DMS153 treated with DMSO at 0.1 percent for 48 hours (cell line): ENCODE measurements at regions not wholly inside any gene's neighbourhood (a gene's known extent, or its start where the extent isn't known, plus 50 kb on each side); places are given as distances from the start of the nearest gene placed in this dataset.
"Not testable (repeated sequence)": the region's sequence is repeated elsewhere in the genome, so short reads cannot be mapped to it uniquely, and the experiment has no call there.

Experiments used
- DNase-seq: peaks from one replicate; lab custom pipeline; 2025; ENCODE audit not compliant: unreplicated experiment; lab: John Stamatoyannopoulos, UW

DNA sequence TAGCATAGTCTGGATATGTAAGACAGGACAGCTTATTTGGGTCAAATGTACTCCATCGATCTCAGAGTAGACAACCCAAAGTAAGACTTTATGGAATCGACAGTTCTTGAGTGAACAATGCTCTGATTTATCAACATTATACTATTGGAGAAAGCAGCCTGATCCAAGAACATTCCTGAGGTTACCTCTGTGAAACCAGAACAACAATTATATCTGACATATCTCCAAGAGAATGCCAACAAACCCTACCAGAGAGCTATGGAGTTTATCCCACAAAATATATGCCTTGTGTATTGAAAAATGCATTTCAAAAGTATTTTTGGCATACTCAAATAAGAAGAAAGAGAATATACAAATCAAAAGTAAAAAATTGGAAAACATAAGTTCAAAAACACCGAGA is 1985.9 kb downstream of the EFNA5 start:
- no peak for DNase-seq

DNA sequence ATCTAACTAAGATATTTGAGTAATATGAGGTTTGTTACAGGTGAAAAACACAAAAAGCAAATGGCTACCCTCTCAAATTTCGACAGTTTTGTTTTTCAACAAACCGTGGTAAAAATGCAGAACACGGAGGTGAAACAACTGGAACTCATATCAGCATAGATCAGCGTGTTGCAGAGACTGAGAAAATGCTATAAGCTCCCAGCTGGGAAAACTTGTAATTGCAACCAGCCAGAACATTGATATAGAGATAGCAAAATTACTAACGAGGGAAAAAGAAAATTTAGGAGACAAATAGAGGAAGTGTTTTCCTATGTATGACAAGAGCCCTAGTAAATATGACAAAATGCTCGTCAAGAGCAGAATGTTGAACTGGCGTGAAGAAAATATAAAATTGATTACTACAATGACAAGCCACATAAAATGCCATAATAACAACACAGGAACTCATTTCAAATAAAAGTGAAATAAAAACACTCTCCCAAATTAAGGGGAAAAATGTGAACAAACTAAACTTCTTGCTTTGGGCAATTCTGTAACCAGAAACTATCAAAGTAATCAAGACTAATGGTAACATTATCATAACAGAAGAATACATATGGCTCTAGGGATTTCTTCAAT is 1989.8 kb downstream of the EFNA5 start:
- no peak for DNase-seq

GRCh38 chr5:105677291-105677690 is 1993.4 kb downstream of the EFNA5 start:
- DNase-seq = no peak

DNA sequence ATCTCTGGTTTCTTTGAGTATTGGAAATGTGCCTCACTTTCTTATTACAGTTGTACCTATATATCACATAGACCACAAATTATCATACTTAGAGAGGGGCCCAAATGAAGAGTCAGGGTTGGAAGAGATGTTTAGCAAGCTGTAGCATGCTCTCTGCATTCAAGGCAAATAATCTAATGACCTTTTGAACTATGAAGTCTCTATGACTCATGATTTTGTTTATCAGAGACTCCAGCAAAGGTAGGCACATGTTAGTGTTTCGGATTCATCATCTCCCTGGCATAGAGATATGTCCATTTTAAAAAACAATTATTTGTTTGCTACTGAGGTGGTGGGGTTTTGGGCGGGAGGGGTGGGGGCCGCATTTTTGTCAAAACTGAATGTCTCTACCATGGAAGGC is 2000.1 kb downstream of the EFNA5 start:
- DNase-seq = no peak

DNA sequence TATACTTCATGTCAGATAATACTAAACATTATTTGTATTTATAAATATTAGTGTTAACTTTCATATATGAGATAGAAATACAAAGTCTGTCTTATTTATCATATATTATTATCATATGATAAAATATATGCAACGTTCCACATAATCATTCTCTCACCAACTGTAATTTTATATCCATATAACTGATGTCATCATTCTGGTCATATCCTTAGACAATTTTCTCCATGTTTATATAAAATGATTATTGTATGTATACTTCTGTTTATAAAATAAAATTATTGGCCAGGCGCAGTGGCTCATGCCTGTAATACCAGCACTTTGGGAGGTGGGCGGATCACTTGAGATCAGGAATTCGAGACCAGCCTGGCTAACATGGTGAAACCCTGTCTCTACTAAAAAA is 2007.1 kb downstream of the EFNA5 start:
- no peak for DNase-seq

DNA sequence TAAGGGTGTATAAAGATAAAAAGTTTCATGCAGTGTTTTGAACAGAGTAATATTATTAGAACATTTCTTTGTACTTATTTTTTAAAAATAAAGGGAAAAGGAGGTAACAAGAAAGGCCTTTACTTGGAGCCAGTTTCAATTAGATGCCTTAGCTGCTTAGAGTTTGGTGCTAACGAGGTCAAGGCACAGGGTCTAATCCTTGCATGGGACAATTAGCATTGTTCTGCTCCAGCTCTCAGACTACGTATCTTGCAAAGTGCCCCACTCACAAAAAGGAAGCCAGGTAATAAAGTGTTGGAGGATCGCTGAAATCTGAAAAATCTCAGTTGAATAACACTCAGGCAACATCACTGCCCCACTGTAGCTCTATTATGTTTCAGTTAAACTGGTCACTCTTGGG is 2011.3 kb downstream of the EFNA5 start:
- no peak for DNase-seq

- DNase-seq = no peak
Measured at GRCh38 chr5:105640328-105640727, 2030.4 kb downstream of the EFNA5 start.

GRCh38 chr5:105639511-105639910 is 2031.2 kb downstream of the EFNA5 start:
- DNase-seq = no peak

GRCh38 chr5:105639068-105639467 is 2031.7 kb downstream of the EFNA5 start:
- DNase-seq = no peak

DNA sequence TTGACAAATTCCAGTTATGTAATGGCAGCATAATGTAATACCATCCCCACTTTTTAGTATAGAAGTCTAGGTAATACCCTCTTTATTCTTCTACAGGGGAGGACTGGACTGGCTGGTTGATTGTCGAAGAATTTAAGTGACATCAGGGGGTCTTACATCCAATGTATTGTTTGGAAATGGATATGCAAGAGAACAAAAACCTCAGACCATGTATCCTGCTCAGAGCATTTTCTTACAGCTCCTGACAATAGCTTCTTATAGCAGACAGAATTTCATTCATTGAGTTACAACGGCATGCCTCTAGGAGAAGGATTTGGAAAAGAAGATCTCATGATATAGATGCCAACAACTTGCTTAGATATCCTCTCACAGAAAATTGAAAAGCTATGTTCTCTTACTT is 2032.3 kb downstream of the EFNA5 start:
- DNase-seq = no peak

- no peak for DNase-seq
Measured at GRCh38 chr5:105632043-105632442, 2038.7 kb downstream of the EFNA5 start.

DNA sequence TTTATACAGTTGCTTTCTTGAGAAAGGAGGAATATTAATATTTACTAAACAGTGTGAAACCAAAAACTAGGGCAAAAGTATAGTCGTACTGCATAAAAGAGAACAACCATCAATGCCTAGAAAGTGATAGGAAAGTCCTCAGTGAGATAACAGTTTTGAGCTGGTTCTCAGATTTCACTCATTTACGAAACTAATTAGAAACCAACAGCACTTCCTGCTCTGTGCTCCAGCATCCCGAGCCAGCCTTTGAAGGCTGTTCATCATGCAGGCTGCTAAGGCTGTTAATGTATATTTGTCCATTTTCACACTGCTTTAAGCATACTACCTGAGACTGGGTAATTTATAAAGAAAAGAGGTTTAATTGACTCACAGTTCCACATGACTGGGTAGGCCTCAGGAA is 2039.9 kb downstream of the EFNA5 start:
- DNase-seq = no peak

DNA sequence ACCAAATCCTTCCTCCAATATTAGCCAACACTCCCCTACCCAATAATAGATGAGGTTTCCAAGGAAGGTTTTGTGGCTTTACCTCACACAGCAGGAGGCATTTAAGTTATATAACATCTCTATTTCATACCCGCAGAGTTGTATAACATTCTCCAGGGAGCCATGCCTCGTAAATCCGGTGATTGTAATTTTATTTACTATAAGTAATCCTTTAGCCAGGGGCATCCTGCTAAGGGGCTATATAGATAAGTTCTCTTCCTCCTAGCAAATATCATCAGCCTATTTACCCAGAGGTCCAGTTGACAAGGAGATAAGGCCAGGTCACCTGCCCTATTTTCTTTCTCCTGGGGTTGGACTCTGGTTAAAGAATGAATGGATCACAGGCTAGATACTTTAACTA is 2051.0 kb downstream of the EFNA5 start:
- DNase-seq = no peak

DNA sequence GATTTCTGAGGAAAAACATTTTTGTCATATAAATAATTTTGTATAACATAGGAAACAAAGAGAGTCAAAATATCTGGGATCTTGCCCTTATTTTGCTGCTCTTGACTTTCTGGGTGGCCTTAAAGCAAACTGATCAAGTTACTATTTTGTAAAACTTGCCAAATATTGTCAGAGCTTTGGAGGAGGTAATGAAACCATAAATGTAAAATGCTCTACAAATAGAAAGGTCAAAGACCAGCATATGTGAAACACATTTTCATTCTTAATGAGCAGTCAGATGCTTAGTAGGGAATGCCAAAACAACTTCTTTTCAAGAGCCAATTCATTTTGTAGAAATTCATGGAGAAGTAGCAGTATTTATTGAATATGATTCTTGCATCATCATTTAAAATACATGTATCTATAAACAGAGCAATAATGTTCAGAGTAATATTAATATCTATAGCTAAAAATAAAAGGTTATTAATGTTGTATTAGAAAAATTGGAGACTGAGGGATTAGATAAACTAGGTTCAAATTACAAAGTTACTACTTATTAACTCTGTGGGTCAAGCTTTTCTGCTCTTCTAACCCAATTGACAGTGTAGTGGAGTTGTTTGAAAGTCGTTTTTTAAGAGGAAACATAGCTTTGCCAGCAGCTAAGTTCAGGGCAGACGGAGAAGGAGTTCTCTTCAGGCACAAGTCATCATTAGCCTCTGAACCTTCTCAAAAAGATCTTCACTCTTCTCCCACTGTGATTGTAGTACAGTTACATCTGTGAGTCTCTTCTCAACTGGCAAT is 2053.1 kb downstream of the EFNA5 start:
- no peak for DNase-seq

DNA sequence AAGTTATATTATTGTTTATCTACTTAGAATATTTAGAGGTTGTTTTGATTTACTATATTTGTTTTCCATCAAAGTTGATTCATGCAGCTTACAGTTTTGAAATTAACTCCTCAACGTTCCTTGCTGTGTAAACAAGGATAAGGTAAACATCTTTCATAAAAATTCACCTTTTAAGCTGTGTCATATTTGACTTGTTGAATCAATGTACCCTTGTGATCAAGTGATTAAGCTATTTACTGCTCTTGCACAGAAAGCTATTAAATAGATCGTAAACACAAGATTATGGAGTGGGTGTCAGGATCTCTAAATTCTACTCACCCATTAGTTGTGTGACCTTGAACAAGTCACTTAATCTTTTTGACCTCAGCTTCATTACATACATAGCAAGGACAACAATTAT is 2054.0 kb upstream of the NUDT12 start:
- no peak for DNase-seq

- DNase-seq = not testable (repeated sequence)
Measured at GRCh38 chr5:105602406-105602805, 2039.8 kb upstream of the NUDT12 start.

DNA sequence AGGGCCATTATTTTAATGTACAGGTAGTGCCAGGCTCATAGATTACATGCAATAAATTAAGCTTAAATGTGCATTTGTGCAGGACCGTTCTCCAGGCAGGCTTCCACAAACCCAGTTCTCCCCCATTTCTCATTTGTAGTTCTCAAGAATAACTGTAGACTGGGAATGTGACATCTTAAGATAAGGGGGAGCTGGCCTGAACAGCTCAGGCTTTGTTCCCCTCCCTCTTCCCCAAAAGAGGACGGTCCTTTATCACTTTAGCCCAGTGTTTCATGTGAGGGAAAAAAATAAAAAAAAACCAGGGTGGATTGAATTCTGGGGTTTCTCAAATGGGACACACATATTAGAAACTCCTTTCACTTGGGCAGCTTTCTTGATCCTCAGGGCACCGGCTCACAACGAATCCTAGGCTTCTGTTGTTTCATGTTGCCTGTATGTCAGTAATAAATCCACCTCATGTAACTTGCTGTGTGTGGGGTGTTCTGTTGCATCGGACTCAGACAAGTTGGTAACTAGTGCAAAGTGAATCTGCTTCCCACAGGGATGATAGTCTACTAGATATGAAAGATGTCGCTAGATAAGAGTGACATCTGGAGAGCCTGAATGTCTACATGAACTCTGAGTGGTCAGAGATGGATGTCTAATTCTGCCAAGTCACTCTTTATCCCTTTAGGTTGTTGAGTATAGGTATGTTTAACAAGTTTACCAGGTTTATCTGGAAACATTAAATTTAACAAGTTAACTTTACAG is 2030.6 kb upstream of the NUDT12 start:
- DNase-seq = no peak

DNA sequence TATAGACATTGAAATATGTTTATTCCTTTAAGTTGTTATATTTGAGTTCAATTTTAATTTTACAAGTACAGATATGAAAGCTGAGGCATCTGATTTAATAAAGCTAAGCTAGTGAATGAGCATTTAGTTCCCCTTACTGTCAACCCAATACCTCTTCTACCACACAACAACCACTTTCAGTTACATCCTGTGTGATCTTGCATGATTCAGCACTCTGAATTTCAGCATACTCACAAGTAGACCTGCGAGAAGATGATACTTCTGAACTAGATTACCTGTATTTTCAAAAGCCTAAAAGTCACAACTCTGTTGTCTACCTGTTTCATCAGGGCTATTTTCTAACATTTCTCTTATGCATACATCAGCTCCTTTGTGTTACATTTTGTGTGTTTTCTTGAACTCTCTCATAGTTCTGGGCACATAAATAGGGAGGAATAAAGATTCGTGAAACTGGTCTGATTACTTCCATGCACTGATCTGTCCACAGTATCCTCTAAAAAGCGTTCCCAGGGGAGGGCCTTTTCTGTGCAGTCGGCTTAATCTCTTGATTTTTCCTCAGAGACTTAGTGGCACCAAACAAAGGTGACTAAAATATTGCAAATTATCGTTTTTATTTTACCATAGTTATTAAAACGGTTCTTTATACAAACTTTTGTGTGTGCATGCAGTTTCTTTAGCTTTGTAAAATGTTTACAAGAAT is 2025.5 kb upstream of the NUDT12 start:
- DNase-seq = no peak

DNA sequence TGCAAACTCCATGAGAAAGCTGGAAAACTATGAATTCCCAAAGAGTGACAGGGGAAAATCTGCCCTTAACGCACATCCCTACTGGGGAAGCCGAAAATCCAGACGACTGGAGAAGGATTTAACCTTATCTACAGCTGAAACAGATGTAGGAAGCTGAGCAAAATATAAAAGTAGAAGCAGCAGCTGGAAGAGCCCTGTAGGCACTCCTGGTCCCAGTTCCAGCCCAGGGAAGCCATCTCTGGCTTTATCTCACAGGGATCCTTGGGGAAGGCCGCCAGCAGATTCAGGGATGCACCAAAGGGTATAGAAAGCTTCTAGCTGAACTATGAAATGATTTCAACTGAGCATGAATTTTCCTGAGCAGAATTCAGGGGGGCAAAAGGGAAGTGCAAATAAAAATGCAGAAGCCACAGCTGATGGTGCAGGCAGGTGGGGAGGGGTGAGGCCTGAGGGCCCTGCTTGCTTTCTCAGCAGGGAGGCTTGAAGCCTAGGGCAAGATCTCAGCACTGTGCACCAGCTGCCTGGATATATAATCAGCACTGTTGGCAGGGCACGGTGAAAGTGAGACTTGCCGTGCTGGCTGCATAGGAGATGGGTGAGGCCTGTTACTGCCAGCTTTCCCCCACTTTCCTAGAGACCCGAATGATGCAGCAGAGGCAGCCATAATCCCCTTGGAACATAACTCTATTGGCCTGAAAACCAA is 2019.5 kb upstream of the NUDT12 start:
- DNase-seq = no peak

DNA sequence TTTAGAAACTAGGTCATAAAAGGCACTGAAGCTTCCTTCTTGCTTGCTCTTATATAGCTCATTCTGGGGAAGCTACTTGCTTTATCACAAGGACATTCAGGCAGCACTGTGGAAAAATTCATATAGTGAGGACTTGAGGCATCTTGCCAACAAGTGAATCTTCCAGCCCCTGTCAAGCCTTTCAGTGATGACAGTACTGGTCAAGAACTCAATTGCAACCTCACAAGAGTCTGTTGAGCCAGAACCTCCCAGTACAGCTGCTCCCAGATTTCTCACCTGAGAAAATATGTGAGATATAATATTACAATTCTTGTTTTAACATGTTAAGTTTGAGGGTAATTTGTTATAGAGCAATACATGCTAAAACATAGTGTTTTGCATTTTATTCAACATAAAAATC is 2011.0 kb upstream of the NUDT12 start:
- DNase-seq = no peak

- DNase-seq = no peak
Measured at GRCh38 chr5:105565531-105565930, 2002.9 kb upstream of the NUDT12 start.
